Stimulated activated CD8-positive, alpha-beta memory T cell treated with anti-CD3 and anti-CD28 coated beads, Interleukin-2, amount 100 ng/mL, for 1 hour (primary cell): ENCODE measurements at regions not wholly inside any gene's neighbourhood (a gene's known extent, or its start where the extent isn't known, plus 50 kb on each side); places are given as distances from the start of the nearest gene placed in this dataset.
"Not testable (repeated sequence)": the region's sequence is repeated elsewhere in the genome, so short reads cannot be mapped to it uniquely, and the experiment has no call there.

ENCODE experiments used
- DNase-seq, 2 donors: peaks; one replicate each; pipeline ENCODE4 v3.0.0-alpha.2; 2020; ENCODE audit warnings: low read depth in 2 of 2

DNA sequence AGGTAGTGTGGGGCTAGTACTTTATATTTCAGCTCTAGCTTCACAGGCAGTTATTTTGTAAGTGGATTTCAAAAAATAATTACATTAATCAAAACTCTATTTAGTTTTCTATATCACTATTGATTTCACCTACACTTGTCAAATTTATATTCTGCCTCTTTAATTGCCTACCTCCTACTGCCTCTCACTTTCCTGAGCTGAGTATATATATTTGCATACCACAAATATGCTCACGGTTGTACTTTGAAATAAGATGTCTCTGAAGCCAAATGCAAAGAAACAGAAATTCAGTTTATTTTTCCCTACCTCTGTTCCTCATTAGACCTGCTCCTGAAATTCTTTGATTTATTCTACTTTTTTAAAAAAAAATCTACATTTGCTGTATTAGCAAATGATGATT, 309.3 kb upstream of the TGFBR2 start:
- no peak for DNase-seq

DNA sequence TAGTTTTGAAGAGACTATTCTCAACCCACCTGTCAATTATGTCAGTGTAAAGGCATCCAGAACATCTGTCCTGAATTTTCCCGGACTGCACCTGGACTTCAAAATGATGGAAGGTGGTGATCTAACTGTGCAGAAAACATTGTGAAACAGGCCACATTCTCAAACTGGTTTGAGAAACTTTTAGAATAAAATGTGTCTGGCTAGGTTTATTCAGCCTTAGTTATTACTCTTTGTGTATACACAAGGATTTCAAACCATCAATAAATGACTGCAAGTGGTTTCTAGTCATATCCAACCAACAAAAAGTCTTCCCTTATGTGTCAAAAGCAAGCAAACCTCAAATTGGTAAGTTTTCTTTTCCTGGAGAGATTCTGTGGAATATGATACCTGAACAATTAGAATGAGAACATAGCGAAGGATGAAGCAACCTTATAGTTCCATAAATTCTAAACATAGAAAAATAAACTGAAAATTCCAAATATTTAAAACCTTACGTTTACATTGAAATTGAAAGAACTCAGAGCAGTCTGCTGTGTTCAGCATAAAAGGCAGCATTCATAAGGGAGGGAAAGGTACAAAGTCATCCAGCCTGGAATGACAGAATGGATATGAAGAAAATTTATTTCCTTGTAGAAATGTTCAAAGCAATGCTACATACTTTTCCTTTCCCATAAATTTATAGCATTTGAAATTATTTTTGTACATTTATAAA, 306.6 kb upstream of the TGFBR2 start:
- no peak for DNase-seq

DNA sequence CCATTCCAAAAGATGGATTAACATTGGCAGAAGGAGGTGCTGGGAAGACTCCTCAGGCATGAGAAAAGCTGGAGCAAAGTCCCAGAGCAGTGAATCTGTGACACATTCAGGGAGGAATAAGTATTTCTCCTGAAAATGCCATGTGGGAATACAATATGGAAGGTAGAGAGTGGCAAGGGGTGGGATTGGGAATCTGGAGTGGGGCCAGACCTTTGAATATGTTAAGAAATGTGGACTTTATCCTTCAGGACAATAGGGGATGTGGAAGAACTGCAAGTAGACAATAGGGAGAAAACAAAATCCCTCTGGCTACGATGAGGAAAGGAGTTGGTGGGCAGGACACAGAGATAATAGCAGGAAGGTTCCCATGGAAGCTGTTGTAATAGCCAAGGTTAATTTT, 305.6 kb upstream of the TGFBR2 start:
- DNase-seq: no peak

DNA sequence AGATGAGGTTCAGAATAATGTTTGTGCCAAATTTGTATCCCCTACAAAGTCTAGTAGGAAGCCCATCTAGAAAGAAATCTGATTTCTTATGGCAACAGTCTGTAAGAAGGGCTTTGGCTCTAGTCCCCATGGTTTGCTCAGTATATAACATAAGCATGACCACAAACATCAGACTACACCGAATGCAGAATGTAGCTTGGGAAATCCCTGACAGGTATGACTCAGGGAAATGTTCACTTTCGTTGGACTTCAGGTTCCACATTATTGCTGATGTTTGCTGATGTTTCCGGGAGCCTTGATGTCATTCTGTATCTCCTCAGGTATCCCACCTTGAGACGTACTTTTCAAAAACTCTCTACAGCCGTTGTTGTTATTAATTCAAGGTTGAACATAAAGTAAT, 304.4 kb upstream of the TGFBR2 start:
- DNase-seq: no peak

DNA sequence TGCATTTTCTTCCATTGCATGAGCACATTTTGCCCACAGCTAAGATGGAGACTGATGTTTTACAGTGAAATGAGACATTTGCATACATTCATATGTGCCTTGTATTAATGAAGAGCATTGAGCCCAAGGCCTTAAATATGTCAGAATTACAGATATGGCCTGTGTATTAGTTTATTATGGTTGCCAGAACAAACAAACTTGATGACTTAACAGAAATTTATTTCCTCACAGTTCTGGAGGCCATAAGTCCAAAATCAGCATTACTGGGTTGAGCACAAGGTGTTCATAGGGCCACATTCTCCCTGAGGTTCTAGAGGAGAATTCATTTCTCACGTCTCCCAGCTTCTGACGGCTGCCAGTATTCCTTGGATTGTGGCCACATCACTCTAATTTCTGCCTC, 302.6 kb upstream of the TGFBR2 start:
- no peak for DNase-seq

DNA sequence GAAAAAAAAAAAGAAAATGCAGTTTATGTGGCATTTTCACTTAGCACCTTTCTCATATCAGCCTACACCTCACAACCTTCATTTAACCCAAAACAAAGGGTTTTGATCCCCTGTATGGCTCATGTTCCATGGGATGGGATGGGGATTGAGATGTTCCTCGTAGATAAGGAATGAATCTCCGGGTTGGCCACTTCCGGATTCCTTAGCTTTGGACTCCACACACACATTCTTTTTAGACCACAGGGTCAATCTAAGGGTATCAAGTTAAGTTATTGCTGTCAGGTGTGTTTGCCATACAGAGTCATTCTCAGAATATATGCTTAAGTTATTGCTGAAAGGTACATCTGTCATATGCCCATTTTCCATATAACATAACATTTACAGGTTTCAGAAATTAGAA, 301.4 kb upstream of the TGFBR2 start:
- no peak for DNase-seq

DNA sequence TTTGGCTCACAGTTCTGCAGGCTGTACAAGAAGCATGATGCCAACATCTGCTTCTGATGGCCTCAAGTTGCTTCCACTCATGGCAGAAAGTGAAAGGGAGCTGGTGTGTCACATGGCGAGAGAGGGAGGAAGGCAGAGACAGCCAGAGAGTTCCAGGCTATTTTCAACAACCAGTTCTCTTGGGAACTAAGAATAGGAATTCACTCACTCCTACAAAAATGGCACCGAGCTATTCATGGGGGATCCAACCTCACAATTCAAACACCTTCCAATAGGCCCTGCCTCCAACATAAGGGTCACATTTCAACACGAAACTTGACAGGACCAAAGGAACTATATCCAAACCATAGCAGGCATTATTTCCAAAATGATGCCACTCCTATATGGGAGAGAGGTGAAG, 299.5 kb upstream of the TGFBR2 start:
- no peak for DNase-seq

DNA sequence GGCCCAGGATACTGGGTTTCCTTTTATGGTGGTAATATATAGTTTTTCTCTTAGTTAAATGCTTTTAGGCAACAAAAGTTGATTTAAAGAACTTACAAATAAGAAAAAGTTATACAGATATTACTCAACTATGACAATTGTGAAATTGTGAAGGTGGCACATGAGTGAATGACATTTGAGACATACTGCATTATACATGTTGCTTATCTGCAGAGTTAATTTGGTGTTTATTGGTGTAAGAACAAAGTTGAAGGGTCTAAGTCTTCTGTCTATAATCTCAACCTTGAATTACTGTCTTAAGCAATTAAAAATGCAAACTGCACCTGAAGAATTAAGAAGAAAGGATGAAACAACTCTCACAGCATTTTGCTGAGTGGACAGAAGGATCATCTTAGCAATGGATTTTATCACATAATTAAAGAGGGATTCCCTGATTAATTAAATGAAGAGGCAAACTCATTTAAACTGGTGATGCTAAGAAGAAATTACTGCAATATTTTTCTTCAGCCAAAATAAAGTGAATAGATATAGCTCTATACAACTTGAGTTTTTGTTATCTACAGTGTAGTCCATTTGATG, 298.9 kb upstream of the TGFBR2 start:
- no peak for DNase-seq

DNA sequence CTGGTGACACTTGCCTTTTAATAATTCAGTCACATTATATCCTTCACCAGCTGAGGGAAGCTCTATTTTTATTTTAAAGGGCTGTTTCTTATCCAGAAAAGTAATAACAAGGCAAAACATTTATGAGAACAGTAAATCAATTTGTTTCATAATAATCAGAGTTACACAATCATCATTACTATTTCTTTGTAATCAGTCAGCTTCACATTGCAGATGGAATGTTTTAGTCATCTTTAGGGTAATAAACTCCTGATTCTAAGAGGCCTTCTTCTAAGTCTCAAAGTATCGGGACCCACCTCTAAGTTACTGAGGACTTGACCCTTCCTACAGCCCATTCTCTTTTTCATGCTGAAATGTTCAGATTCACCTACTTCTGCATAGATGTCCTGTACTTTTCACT, 298.3 kb upstream of the TGFBR2 start:
- DNase-seq: no peak

DNA sequence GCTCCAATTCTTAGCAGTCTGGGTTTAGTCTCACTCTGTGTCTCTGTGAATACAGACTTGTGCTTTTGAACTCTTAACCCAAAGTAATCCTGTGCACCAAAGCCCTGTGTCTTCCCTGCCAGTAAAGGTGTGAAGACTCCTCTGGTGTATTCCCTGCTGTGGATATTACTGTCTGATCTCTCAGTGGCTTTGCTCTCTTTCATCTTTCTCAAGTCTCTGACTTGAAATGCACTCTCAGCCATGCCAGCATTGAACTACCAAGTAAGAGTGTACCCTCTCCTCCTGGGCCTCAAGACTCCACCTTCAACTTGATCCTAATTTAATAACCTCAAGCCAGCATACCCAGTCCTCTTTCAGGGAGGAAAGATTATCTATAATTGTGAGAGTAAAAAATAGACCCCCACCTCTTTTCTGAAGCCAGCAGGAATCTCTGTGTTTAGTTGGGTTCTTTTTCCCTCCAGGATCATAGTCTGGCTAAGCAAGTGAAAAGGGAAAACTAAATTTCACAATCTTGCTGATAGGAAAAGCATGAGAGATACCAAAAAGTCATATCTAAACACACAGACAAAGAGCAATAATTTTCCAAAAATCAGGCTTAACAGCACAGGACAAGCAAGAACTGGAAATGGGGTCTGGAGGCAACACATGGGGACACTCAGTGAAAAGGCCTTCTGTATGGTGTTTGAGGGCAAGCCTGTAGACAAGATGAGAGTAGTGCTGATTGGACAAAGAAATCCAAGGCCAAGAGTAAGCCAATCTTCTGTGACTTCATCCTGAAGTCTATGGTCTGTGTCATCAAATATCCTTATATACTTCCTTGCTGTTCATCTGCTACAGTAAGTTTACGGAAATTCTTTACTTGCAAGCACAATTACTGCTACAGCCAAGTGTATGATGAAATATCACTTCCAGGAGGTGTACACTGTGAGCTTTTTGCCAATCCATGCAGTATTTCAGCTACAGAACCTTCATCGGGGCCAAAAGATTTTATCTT, 296.1 kb upstream of the TGFBR2 start:
- DNase-seq: no peak

DNA sequence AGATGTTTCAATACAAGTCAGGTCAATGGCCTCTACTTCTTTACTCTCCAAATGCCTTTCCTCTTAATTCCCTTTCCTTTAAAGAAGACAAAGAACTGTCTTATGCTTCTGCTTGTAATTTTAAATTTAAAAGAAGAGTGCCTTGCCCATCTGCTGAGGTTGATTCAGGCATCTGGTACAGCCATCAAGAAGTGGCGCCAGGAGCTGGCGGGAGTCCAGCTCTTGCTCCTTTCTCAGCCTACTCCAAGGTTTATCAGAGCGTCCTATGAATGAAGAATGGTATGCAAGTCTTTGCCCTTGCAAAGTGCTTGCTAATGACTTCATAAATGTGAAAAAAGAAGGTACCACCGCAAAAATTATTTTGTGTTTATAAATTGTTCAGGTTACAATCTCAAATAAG, 294.6 kb upstream of the TGFBR2 start:
- no peak for DNase-seq

DNA sequence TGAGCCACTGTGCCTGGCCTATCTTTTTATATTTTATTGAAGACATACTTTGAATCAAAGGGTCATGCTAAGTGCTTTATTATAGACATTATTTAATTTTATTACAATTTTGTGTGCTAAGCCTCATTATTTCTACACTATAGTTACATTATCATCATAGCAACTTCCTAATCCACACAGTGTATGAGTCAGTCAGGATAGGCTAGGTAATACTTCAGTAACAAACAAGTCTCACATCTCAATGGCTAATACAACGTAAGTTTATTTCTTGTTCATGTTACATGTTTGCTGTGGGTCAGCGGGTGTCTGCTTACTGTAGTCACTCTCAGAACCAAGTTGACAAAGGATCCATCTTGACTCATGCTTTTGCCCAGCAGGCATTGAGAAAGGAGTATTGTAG, 292.6 kb upstream of the TGFBR2 start:
- no peak for DNase-seq

DNA sequence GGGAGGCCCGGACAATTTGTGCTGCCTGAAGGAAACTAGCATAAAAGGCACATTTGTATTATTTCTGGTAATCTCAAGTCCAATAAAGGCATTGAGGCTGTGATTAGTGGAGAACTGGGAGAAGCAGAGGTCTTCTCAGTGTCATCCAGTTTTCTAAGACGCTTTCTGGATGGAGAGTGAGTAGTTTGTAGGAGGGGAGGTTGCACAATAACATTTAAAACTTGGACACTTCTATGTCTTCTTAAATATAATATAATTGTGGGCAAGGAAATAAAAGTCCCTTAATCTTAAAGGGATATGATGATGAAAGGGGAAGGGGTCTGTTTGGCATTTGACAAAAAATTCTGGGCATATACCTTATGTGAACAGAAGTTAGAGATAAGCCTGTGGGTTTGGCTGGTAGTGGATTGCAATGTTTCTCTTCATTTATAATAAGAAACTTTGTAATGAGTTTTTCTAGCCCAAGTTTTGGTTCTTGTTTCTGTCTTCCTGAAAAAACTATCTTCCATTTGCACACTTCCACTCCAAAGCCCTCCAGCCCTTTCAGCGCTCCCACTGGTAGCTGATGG, 291.6 kb upstream of the TGFBR2 start:
- no peak for DNase-seq

DNA sequence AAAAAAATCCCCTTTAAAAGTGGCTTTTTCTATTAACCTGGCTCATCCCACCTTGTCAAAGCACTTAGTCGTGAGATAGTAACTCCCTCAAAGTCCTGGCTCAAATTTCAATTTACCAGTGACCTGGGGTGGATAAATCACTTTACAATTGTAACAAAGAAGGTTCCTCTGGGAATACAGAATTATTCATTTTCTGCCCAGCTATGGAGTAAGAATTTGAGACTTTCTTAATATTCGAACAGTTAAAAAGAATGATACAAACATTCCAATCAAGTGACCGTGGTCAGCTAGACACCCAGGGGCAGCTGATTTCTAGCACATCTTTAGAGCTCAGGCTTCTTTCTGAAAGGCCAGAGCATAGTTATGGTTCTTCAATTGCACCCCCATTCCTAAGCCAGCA, 291.0 kb upstream of the TGFBR2 start:
- DNase-seq: no peak

DNA sequence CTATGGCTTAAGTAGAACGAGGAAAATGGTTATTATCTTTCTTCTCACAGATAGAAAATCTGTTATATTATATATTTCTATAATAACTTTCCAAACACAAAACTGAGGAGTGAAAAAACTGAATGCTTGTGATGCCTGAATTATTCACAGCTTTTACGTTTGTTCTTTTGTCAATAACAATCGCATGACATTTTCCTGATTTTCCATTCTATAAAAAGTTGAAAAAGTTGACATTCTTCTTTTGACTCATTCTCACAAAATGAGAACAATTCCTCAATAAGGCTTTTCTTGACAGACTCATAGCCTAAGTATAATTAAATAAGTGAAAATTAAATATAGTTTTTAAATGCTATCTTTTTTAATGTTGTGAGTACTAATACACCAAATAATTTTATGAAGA, 288.8 kb upstream of the TGFBR2 start:
- no peak for DNase-seq

DNA sequence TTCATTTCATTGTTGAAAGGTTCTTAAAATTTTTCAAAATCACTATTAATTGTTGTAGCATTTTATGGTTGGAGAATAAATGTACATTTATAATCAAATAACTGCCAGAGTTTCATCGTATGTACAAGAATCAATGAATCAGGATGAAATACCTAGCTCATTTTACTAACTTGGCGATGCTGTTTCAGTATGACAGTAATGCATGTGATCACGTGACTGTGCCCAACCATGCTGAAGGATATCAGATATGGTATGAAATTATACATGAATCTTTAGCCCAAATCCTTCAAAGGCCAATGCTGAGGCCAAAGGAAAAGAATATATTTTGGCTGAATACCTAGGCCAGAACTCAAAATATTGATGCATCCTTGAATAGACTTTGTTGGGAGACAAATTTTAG, 288.3 kb upstream of the TGFBR2 start:
- DNase-seq: no peak

DNA sequence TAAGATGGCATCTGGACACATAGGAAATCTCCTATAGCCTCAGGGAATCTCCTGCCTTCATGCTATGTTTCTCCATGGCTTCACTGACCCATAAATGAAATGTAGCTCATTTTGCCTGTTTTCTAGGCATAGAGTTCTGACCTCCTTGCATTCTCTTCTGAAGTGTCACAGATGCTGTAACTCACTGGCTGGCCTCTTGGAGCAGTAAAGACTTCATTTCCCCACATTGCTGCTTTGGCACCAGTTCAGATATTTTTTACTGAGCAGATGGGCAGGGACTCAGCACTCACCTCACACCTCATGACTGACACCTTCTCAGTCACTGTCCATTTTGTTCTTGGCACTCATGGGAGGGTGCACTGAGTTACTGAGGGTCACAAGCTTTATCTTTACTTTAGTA, 286.7 kb upstream of the TGFBR2 start:
- peak in 1 of 2 donors; percentile 15 for DNase-seq

DNA sequence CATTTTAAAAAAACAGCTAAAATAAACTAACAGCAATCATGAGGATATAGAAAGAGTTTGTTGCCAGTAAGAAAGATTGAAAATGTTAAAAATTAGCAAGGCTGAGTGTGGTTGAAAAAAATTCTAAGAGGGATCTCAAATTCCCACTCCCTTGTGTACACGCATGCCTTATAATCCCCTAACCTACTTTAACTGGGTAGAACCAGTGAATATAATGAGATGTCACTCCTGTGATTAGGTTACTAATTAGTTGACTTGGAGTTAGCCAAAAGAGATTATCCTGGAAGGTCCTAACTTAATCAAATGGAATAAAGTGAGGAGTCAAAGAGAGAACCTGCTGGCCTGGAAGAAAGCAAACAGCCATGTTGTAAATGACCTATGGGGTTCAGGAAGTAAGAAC, 286.0 kb upstream of the TGFBR2 start:
- no peak for DNase-seq

DNA sequence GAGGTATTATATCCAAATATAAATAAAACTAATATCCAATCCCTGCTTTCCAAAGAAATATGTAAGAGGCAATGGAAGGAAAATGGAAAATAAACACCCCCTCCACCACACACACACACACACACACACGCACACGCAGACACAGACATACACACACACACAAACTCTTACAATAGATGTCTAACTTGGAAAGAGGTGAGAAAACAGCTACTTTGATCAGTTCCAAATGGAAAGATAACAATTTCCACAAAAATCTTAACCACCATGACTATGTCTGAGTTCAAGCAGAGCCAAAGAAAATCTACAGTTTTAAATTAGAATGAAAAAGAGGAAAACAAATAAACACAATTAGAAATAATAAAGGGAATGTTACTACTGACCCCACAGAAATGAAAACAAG, 285.3 kb upstream of the TGFBR2 start:
- no peak for DNase-seq

DNA sequence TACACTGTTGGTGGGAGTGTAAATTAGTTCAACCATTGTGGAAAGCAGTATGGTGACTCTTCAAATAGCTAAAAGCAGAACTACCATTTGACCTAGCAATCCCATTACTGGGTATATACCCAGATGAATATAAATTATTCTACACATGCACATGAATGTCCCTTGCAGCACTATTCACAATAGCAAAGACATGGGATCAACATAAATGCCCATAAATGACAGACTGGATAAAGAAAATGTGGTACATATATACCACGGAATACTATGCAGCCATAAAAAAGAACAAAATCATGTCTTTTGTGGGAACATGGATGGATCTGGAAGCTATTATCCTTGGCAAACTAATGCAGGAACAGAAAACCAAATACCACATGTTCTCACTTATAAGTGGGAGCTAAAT, 282.8 kb upstream of the TGFBR2 start:
- DNase-seq: not testable (repeated sequence)

DNA sequence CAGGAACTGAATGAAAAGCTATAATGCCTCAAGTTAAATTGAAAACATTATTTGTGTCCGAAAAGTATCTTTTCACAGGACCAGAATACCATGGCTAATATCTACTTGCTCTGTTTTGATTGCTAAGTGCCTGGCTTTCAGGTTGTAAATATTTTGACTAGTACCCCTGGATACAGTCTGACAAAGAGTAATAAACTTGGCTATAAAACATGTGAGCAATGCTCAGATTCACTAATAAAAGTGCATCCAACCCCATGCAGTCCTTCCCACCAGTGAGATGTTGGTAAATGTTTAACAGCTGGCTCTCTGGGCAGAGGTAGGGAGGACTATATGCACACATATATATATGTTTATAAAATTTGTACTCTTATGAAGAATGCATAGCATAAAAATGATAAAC, 281.8 kb upstream of the TGFBR2 start:
- DNase-seq: no peak

DNA sequence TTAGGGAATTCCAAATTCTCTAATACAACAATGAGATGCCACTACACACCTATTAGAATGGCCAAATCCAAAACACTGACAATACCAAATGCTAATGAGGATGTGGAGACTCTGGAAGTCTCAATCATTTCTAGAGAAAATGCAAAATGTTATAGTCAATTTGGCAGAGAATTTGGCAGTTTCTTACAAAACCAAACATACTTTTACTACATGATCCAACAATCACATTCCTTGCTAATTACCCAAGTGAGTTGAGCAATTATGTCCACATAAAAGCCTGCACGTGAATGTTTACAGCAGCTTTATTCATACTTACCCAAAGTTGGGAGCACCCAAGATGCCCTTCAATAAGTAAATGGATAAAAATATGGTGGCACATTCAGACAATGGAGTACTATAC, 278.4 kb upstream of the TGFBR2 start:
- DNase-seq: not testable (repeated sequence)
